ENCODE measurements at regions not wholly inside any gene's neighbourhood (a gene's known extent, or its start where the extent isn't known, plus 50 kb on each side); places are given as distances from the start of the nearest gene placed in this dataset.

DNA sequence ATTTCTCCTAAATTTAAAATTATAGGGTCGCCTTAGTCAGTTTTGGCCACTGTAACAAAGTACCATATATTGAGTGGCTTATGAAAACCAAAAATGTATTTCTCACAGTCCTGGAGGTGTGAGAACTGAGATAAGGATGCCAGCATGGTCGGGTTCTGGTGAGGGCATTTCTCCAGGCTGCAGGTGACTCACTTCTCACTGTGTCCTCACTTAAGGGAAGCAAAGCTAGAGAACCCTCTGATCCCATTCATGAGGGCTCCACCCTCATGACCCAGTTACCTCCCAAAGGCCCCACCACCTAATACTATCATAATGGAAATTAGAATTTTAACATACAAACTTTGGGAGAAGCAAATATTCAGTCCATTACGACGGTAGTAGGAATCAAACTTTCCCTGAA lies 75.1 kb upstream of the FBN2 start:
- ChIA-PET POLR2A (no interaction called here), CTCF (no interaction called here)
- Histone ChIP-seq H3K9me3 (peaks cover 5% of the 10 kb centered on the region; the same call in 1 of the 2 replicates), H3K4me1 (no peaks in the 10 kb centered on the region), H3K27me3 (replicated peaks; ENCODE audit: control insufficient read depth, insufficient read depth, low read length) (no peaks in the 10 kb centered on the region), H3K36me3 (ENCODE audit: control insufficient read depth, insufficient read depth, low read length) (no peaks in the 10 kb centered on the region), H3K4me3 (ENCODE audit: low read depth, low read length) (no peak overlapping the region)
- Mint-ChIP-seq H3K27me3 (ENCODE audit: insufficient read depth, unreplicated experiment) (no peaks in the 10 kb centered on the region), H3K4me1 (ENCODE audit: low read depth, unreplicated experiment) (no peaks in the 10 kb centered on the region), H3K36me3 (ENCODE audit: insufficient read depth, unreplicated experiment) (no peaks in the 10 kb centered on the region), H3K9me3 (ENCODE audit: unreplicated experiment) (peaks cover 24% of the 10 kb centered on the region), H3K4me3 (ENCODE audit: unreplicated experiment) (no peak overlapping the region), H3K27ac (ENCODE audit: unreplicated experiment) (no peak overlapping the region)
- TF ChIP-seq CTCF (IDR thresholded peaks at IDR 0.05; ENCODE audit: insufficient read depth in 1 of 2, low read depth in 1 of 2, low read length in 1 of 2, severe bottlenecking in 1 of 2, unreplicated experiment in 1 of 2) = no peak
- DNase-seq = no peak
- intact Hi-C loops (cut with micrococcal nuclease; ENCODE audit: unreplicated experiment) = loop anchor here (1.0 kb wide), 1 partner anchor 15 kb away; no protein-coding TSS in a partner anchor
- BruUV-seq (replicated peaks) = no TSS peak

- no peak for TF ChIP-seq CTCF (IDR thresholded peaks at IDR 0.05; ENCODE audit: insufficient read depth in 1 of 2, low read depth in 1 of 2, low read length in 1 of 2, severe bottlenecking in 1 of 2, unreplicated experiment in 1 of 2)
- Mint-ChIP-seq H3K36me3 (ENCODE audit: insufficient read depth, unreplicated experiment) (no peaks in the 10 kb centered on the region), H3K4me3 (ENCODE audit: unreplicated experiment) (no peak overlapping the region), H3K4me1 (ENCODE audit: low read depth, unreplicated experiment) (no peaks in the 10 kb centered on the region), H3K27ac (ENCODE audit: unreplicated experiment) (no peak overlapping the region), H3K27me3 (ENCODE audit: insufficient read depth, unreplicated experiment) (no peaks in the 10 kb centered on the region), H3K9me3 (ENCODE audit: unreplicated experiment) (peaks cover 19% of the 10 kb centered on the region)
- H3K4me1 ChIP-seq = no peaks in the 10 kb centered on the region
- no peak for DNase-seq
- no peaks in the 10 kb centered on the region for H3K36me3 ChIP-seq (ENCODE audit: control insufficient read depth, insufficient read depth, low read length)
- BruUV-seq (replicated peaks) = no TSS peak
- intact Hi-C loops (cut with micrococcal nuclease; ENCODE audit: unreplicated experiment) = loop anchor here (1.0 kb wide), 1 partner anchor 15 kb away; no protein-coding TSS in a partner anchor
- H3K4me3 ChIP-seq (ENCODE audit: low read depth, low read length) = no peak overlapping the region
- POLR2A ChIA-PET = no interaction called here
- CTCF ChIA-PET = no interaction called here
- peaks cover 5% of the 10 kb centered on the region; the same call in 1 of the 2 replicates for H3K9me3 ChIP-seq
- no peaks in the 10 kb centered on the region for H3K27me3 ChIP-seq (replicated peaks; ENCODE audit: control insufficient read depth, insufficient read depth, low read length)
Measured at GRCh38 chr5:128613766-128614165, 75.7 kb upstream of the FBN2 start.

DNA sequence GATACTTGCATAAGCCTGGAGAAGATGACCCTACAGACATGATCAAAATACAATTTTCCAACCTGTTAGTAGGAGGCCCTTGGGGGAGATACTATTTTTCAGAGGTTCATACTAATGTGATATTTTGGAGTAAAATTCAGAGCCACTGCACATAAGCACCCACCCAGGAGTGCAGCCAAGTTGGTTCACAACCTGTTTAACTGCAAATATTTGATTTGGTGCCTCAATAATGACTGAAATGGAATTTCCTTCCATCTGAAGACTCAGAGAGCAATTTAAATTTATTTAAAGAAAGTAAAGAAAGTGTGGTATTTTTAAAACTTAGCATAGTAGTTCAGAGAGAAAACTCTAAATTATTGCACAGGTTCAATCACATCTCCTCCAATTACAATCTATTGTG lies 77.5 kb upstream of the FBN2 start:
- Histone ChIP-seq H3K9me3 (no peaks in the 10 kb centered on the region), H3K4me3 (ENCODE audit: low read depth, low read length) (no peak overlapping the region), H3K27me3 (replicated peaks; ENCODE audit: control insufficient read depth, insufficient read depth, low read length) (no peaks in the 10 kb centered on the region), H3K36me3 (ENCODE audit: control insufficient read depth, insufficient read depth, low read length) (no peaks in the 10 kb centered on the region), H3K4me1 (no peaks in the 10 kb centered on the region)
- Mint-ChIP-seq H3K27me3 (ENCODE audit: insufficient read depth, unreplicated experiment) (no peaks in the 10 kb centered on the region), H3K27ac (ENCODE audit: unreplicated experiment) (no peak overlapping the region), H3K36me3 (ENCODE audit: insufficient read depth, unreplicated experiment) (no peaks in the 10 kb centered on the region), H3K4me1 (ENCODE audit: low read depth, unreplicated experiment) (no peaks in the 10 kb centered on the region), H3K4me3 (ENCODE audit: unreplicated experiment) (no peak overlapping the region), H3K9me3 (ENCODE audit: unreplicated experiment) (peaks cover 5% of the 10 kb centered on the region)
- intact Hi-C loops (cut with micrococcal nuclease; ENCODE audit: unreplicated experiment) = no loop called here
- POLR2A ChIA-PET = no interaction called here
- no peak for DNase-seq
- no peak for TF ChIP-seq CTCF (IDR thresholded peaks at IDR 0.05; ENCODE audit: insufficient read depth in 1 of 2, low read depth in 1 of 2, low read length in 1 of 2, severe bottlenecking in 1 of 2, unreplicated experiment in 1 of 2)
- no TSS peak for BruUV-seq (replicated peaks)
- CTCF ChIA-PET = no interaction called here
